ENCODE measurements at regions not wholly inside any gene's neighbourhood (a gene's known extent, or its start where the extent isn't known, plus 50 kb on each side); places are given as distances from the start of the nearest gene placed in this dataset.

GRCh38 chr6:77178821-77179220 lies 284.5 kb downstream of the HTR1B start:
- Histone ChIP-seq H3K9me3 (no peaks in the 10 kb centered on the region), H3K27me3 (no peaks in the 10 kb centered on the region), H3K36me3 (no peaks in the 10 kb centered on the region), H3K4me3 (no peak overlapping the region), H3K4me1 (no peaks in the 10 kb centered on the region), H3K27ac (no peak overlapping the region)
- ATAC-seq (no peak), FAIRE-seq (no peak), DNase-seq (no peak)
- 72 to 81% methylated on average over 2 of the region's 2 CpGs for WGBS, 2 donors
- no peak for TF ChIP-seq CTCF (IDR thresholded peaks at IDR 0.05)
- intact Hi-C loops (cut with DNase I), result no loop called here

- Histone ChIP-seq H3K9me3 (no peaks in the 10 kb centered on the region), H3K36me3 (no peaks in the 10 kb centered on the region), H3K4me1 (no peaks in the 10 kb centered on the region), H3K4me3 (no peak overlapping the region), H3K27ac (no peak overlapping the region), H3K27me3 (no peaks in the 10 kb centered on the region)
- ATAC-seq (no peak), DNase-seq (no peak), FAIRE-seq (no peak)
- no peak for TF ChIP-seq CTCF (IDR thresholded peaks at IDR 0.05)
- intact Hi-C loops (cut with DNase I), result no loop called here
These were observed 285.8 kb downstream of the HTR1B start for GRCh38 chr6:77177470-77177869.

GRCh38 chr6:77173472-77174074 lies 289.7 kb downstream of the HTR1B start:
- Histone ChIP-seq H3K4me3 (no peak overlapping the region), H3K4me1 (no peaks in the 10 kb centered on the region), H3K27me3 (no peaks in the 10 kb centered on the region), H3K36me3 (no peaks in the 10 kb centered on the region), H3K27ac (no peak overlapping the region), H3K9me3 (no peaks in the 10 kb centered on the region)
- FAIRE-seq (no peak), DNase-seq (peak in 1 of 6 donors; percentile 11), ATAC-seq (no peak)
- 73 to 77% methylated on average over 7 of the region's 7 CpGs for WGBS, 2 donors
- intact Hi-C loops (cut with DNase I), result no loop called here
- TF ChIP-seq CTCF (IDR thresholded peaks at IDR 0.05), result no peak

GRCh38 chr6:77172578-77172977 lies 290.7 kb downstream of the HTR1B start:
- Histone ChIP-seq H3K36me3 (no peaks in the 10 kb centered on the region), H3K4me3 (no peak overlapping the region), H3K4me1 (no peaks in the 10 kb centered on the region), H3K9me3 (no peaks in the 10 kb centered on the region), H3K27me3 (no peaks in the 10 kb centered on the region), H3K27ac (no peak overlapping the region)
- intact Hi-C loops (cut with DNase I), result no loop called here
- TF ChIP-seq CTCF (IDR thresholded peaks at IDR 0.05), result no peak
- DNase-seq, result peak in 1 of 6 donors; percentile 44
- WGBS, 2 donors, result 81% methylated on average over 6 of the region's 6 CpGs
- no peak for ATAC-seq
- no peak for FAIRE-seq

GRCh38 chr6:77159730-77160129 lies 303.6 kb downstream of the HTR1B start:
- DNase-seq (no peak), ATAC-seq (no peak), FAIRE-seq (no peak)
- no peak overlapping the region for H3K4me3 ChIP-seq
- H3K36me3 ChIP-seq, result no peaks in the 10 kb centered on the region
- no peaks in the 10 kb centered on the region for H3K9me3 ChIP-seq
- no peaks in the 10 kb centered on the region for H3K4me1 ChIP-seq
- intact Hi-C loops (cut with DNase I), result no loop called here
- H3K27me3 ChIP-seq, result no peaks in the 10 kb centered on the region
- no peak overlapping the region for H3K27ac ChIP-seq
- no peak for TF ChIP-seq CTCF (IDR thresholded peaks at IDR 0.05)
